Keratinocyte (primary cell): ENCODE measurements at regions not wholly inside any gene's neighbourhood (a gene's known extent, or its start where the extent isn't known, plus 50 kb on each side); places are given as distances from the start of the nearest gene placed in this dataset.

Experiments used
- DNase-seq: peaks from one replicate; pipeline ENCODE4 v3.0.0-alpha.2; 2011; ENCODE audit warnings: low read depth, missing footprints, low spot score
- FAIRE-seq: peaks from 2 replicates; lab custom pipeline; 2011; peaks lifted over from hg19 to GRCh38; lab: Jason Lieb, UNC
- H2AFZ ChIP-seq: 2 replicates; pipeline ENCODE4 v1.6.0; 2012; ENCODE audit warnings: low read length, control low read depth, inconsistent platforms; ENCODE audit not compliant: control insufficient read depth
- H3K27ac ChIP-seq: 2 replicates; pipeline ENCODE4 v1.5.1; 2011; ENCODE audit warnings: low read length; ENCODE audit not compliant: control insufficient read depth, insufficient read depth
- H3K27me3 ChIP-seq: 3 replicates; pipeline ENCODE4 v1.6.0; 2011; ENCODE audit warnings: low read length; ENCODE audit not compliant: control insufficient read depth, insufficient read depth; ENCODE audit errors: extremely low read depth
- H3K36me3 ChIP-seq, 2 experiments: 2 replicates in 1 of 2; 3 replicates in 1 of 2; pipeline ENCODE4 v1.5.1; 2011; ENCODE audit warnings: low read length in 2 of 2, mild to moderate bottlenecking in 1 of 2; ENCODE audit not compliant: control insufficient read depth in 2 of 2, insufficient read depth in 2 of 2; ENCODE audit errors: extremely low read depth in 1 of 2
- H3K4me1 ChIP-seq: 3 replicates; pipeline ENCODE4 v1.5.1; 2011; ENCODE audit warnings: low read length; ENCODE audit not compliant: control insufficient read depth, insufficient read depth; ENCODE audit errors: extremely low read depth
- H3K4me2 ChIP-seq: 3 replicates; pipeline ENCODE4 v1.6.0; 2011; ENCODE audit warnings: low read depth, low read length; ENCODE audit not compliant: control insufficient read depth, insufficient read depth; ENCODE audit errors: extremely low read depth
- H3K4me3 ChIP-seq, 3 experiments: fragments of 200-600 bp in 1 of 3; sonication (generic) in 1 of 3; 2 replicates in 2 of 3; 3 replicates in 1 of 3; pipeline ENCODE4 v1.5.1; 2011 to 2016; ENCODE audit warnings: low read length in 3 of 3, mild to moderate bottlenecking in 3 of 3, control low read depth in 2 of 3, inconsistent platforms in 1 of 3, low read depth in 1 of 3, mixed read lengths in 1 of 3, mixed run types in 1 of 3, moderate library complexity in 1 of 3; ENCODE audit not compliant: control insufficient read depth in 2 of 3, insufficient read depth in 2 of 3; ENCODE audit errors: extremely low read depth in 1 of 3
- H3K79me2 ChIP-seq: 2 replicates; pipeline ENCODE4 v1.6.0; 2012; ENCODE audit warnings: low read length; ENCODE audit not compliant: control insufficient read depth, insufficient read depth
- H3K9ac ChIP-seq: 3 replicates; pipeline ENCODE4 v1.6.0; 2011; ENCODE audit warnings: low read length; ENCODE audit not compliant: control insufficient read depth, insufficient read depth; ENCODE audit errors: extremely low read depth
- H3K9me1 ChIP-seq: 3 replicates; pipeline ENCODE4 v1.6.0; 2011; ENCODE audit warnings: low read length; ENCODE audit not compliant: control insufficient read depth, insufficient read depth; ENCODE audit errors: extremely low read depth
- H3K9me3 ChIP-seq: 2 replicates; pipeline ENCODE4 v1.5.1; 2012; ENCODE audit warnings: low read depth, low read length; ENCODE audit not compliant: control insufficient read depth
- H4K20me1 ChIP-seq: 3 replicates; pipeline ENCODE4 v1.6.0; 2011; ENCODE audit warnings: low read length; ENCODE audit not compliant: control insufficient read depth, insufficient read depth; ENCODE audit errors: extremely low read depth
- EZH2 ChIP-seq: IDR thresholded peaks from one replicate; pipeline ENCODE4 v1.6.1; 2012; ENCODE audit warnings: inconsistent platforms, mild to moderate bottlenecking, low read length, moderate library complexity
- dilution Hi-C: fragments of 300-500 bp; cut with MboI; formaldehyde crosslinking; loops from one replicate; pipeline ENCODE4 v1.7.0; 2020; ENCODE audit warnings: low sequenced_read_pairs; ENCODE audit not compliant: extremely low pct_ligation_motif_present
- TF ChIP-seq, protein P1 (sequence below), 3 experiments: IDR thresholded peaks in 1 of 3; conservative IDR thresholded peaks in 1 of 3; optimal IDR thresholded peaks in 1 of 3; 2 replicates in 2 of 3; 3 replicates in 1 of 3; pipeline versions ENCODE3 to v1.5.1; 2011; ENCODE audit warnings: low read length in 3 of 3, mild to moderate bottlenecking in 3 of 3, moderate library complexity in 2 of 3, control low read depth in 1 of 3, inconsistent platforms in 1 of 3; ENCODE audit not compliant: insufficient read depth in 2 of 3; ENCODE audit errors: extremely low read depth in 1 of 3

DNA sequence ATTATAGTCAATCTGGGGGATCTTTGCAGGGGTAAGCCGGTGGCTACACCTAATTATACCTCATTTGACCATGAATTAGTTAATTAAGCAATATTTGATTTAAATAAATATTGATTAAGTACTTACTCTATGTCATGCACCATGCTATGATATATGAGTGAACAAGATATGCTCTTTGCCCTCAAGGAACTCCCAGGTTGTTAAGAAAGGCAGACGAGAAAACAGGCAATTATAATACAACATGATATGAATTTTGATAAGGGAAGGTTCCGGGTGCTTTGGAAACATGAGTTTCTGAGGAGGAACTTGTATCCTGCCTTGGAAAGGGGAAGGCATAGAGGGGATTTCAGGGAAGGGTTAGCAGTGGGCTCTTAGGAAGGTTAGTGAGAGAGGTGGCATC, 412.9 kb downstream of the WDR72 start:
- no peaks in the 10 kb centered on the region for H3K27me3 ChIP-seq
- dilution Hi-C loops: no loop called here
- no peak overlapping the region for H3K27ac ChIP-seq
- DNase-seq: no peak
- H3K4me1 ChIP-seq: no peaks in the 10 kb centered on the region
- no peaks in the 10 kb centered on the region for H4K20me1 ChIP-seq
- no peak overlapping the region for H3K4me3 ChIP-seq
- no peaks in the 10 kb centered on the region for H3K9me3 ChIP-seq
- no peaks in the 10 kb centered on the region for H3K36me3 ChIP-seq
- no peaks in the 10 kb centered on the region for H3K79me2 ChIP-seq
- no peak overlapping the region for H3K9ac ChIP-seq
- TF ChIP-seq, protein P1, sequence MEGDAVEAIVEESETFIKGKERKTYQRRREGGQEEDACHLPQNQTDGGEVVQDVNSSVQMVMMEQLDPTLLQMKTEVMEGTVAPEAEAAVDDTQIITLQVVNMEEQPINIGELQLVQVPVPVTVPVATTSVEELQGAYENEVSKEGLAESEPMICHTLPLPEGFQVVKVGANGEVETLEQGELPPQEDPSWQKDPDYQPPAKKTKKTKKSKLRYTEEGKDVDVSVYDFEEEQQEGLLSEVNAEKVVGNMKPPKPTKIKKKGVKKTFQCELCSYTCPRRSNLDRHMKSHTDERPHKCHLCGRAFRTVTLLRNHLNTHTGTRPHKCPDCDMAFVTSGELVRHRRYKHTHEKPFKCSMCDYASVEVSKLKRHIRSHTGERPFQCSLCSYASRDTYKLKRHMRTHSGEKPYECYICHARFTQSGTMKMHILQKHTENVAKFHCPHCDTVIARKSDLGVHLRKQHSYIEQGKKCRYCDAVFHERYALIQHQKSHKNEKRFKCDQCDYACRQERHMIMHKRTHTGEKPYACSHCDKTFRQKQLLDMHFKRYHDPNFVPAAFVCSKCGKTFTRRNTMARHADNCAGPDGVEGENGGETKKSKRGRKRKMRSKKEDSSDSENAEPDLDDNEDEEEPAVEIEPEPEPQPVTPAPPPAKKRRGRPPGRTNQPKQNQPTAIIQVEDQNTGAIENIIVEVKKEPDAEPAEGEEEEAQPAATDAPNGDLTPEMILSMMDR (optimal IDR thresholded peaks at IDR 0.05 in 1 of 3, IDR thresholded peaks at IDR 0.05 in 1 of 3, conservative IDR thresholded peaks at IDR 0.05 in 1 of 3; ENCODE audit: extremely low read depth in 1 of 3, insufficient read depth in 2 of 3, low read length in 3 of 3): no peak
- TF ChIP-seq EZH2: no peak
- H2AFZ ChIP-seq: no peak overlapping the region
- FAIRE-seq: no peak
- H3K4me2 ChIP-seq: no peak overlapping the region
- H3K9me1 ChIP-seq: no peaks in the 10 kb centered on the region

DNA sequence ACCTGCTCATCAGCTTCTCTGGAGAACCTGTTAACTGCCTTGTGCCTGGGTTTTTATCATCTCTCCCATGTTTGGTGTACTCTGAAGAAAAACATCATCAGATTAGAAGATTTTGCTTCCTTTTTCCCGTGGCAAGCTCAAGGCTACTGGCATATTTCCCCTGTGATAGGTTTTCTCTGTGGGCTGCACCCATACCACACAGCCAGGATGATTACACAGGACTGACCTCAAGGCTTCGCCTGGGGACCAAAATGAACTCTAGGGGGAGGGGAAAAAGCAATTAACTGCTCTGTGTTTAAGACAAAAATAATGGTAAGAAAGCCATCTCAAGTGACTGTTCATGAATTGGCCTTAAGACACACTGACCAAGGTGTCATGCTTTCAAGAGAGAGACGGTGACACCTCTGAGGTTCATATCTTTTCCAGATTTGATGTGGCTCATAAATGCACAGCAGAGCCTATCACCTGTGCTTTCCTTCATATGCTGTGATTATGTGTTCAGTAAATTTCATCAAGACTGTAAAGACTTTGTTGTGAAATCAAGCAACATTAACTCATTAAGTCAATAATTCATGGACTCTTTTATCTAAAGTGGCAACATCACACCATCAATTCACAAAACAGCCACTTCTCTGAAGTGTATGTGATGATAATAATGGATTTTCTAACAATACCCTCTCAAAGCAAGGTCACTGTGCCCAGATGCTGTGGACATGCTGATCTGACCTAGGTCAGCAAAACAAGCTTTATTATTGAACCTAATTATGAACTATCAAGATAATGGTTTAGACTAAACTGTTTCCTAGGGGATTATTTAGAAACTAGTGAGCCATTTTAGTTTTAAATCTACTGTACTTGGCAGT, 427.9 kb downstream of the WDR72 start:
- Histone ChIP-seq H3K9ac (no peak overlapping the region), H3K27me3 (no peaks in the 10 kb centered on the region), H3K4me3 (no peak overlapping the region), H3K9me3 (no peaks in the 10 kb centered on the region), H3K36me3 (no peaks in the 10 kb centered on the region), H3K79me2 (no peaks in the 10 kb centered on the region), H2AFZ (no peak overlapping the region), H3K27ac (no peak overlapping the region), H4K20me1 (no peaks in the 10 kb centered on the region), H3K4me2 (no peak overlapping the region), H3K4me1 (no peaks in the 10 kb centered on the region), H3K9me1 (no peaks in the 10 kb centered on the region)
- TF ChIP-seq, protein P1 (optimal IDR thresholded peaks at IDR 0.05 in 1 of 3, IDR thresholded peaks at IDR 0.05 in 1 of 3, conservative IDR thresholded peaks at IDR 0.05 in 1 of 3; ENCODE audit: extremely low read depth in 1 of 3, insufficient read depth in 2 of 3, low read length in 3 of 3): no peak
- no peak for TF ChIP-seq EZH2
- DNase-seq (no peak), FAIRE-seq (no peak)
- dilution Hi-C loops: no loop called here
